ENCODE measurements at regions not wholly inside any gene's neighbourhood (a gene's known extent, or its start where the extent isn't known, plus 50 kb on each side); places are given as distances from the start of the nearest gene placed in this dataset.

- TF ChIP-seq POLR2A (IDR thresholded peaks at IDR 0.05) = no peak
- no peak for TF ChIP-seq CTCF (IDR thresholded peaks at IDR 0.05)
These were observed 259.5 kb upstream of the IRS2 start for GRCh38 chr13:110045919-110046318.

Measured in adrenal gland (tissue), 5 donors.